SH-SY5Y (cell line): ENCODE measurements at regions not wholly inside any gene's neighbourhood (a gene's known extent, or its start where the extent isn't known, plus 50 kb on each side); places are given as distances from the start of the nearest gene placed in this dataset.

Experiments used
- GATA2 ChIP-seq: IDR thresholded peaks from 2 replicates; pipeline ENCODE4 v1.6.1; 2011; ENCODE audit warnings: mild to moderate bottlenecking, low read depth, low read length
- GATA3 ChIP-seq: IDR thresholded peaks from 2 replicates; pipeline ENCODE4 v1.6.1; 2011; ENCODE audit warnings: low read depth, mild to moderate bottlenecking, low read length, moderate library complexity

- no peak for TF ChIP-seq GATA2
- TF ChIP-seq GATA3 = no peak
Observed at GRCh38 chr11:26017903-26018302, 314.0 kb upstream of the ANO3 start.

GRCh38 chr11:26018336-26018735 is 313.6 kb upstream of the ANO3 start:
- TF ChIP-seq GATA3 (no peak), GATA2 (no peak)

- no peak for TF ChIP-seq GATA2
- TF ChIP-seq GATA3 = no peak
Observed at GRCh38 chr11:26019386-26019785, 312.5 kb upstream of the ANO3 start.

GRCh38 chr11:26021017-26021416 is 310.9 kb upstream of the ANO3 start:
- TF ChIP-seq GATA2 (no peak), GATA3 (no peak)

- TF ChIP-seq GATA2 (no peak), GATA3 (no peak)
Observed at GRCh38 chr11:26023057-26023456, 308.9 kb upstream of the ANO3 start.

GRCh38 chr11:26025676-26026075 is 306.3 kb upstream of the ANO3 start:
- TF ChIP-seq GATA3 (no peak), GATA2 (no peak)

- TF ChIP-seq GATA2 (no peak), GATA3 (no peak)
Observed at GRCh38 chr11:26026078-26026477, 305.9 kb upstream of the ANO3 start.

GRCh38 chr11:26027887-26028286 is 304.0 kb upstream of the ANO3 start:
- no peak for TF ChIP-seq GATA3
- no peak for TF ChIP-seq GATA2

GRCh38 chr11:26028393-26028911 is 303.5 kb upstream of the ANO3 start:
- TF ChIP-seq GATA2 (no peak), GATA3 (no peak)

- TF ChIP-seq GATA2 (no peak), GATA3 (no peak)
Observed at GRCh38 chr11:26030399-26030798, 301.5 kb upstream of the ANO3 start.

- TF ChIP-seq GATA3 (no peak), GATA2 (no peak)
Observed at GRCh38 chr11:26032241-26032640, 299.7 kb upstream of the ANO3 start.

- TF ChIP-seq GATA3 (no peak), GATA2 (no peak)
Observed at GRCh38 chr11:26035696-26036095, 296.2 kb upstream of the ANO3 start.

- TF ChIP-seq GATA3 (no peak), GATA2 (no peak)
Observed at GRCh38 chr11:26037716-26038115, 294.2 kb upstream of the ANO3 start.

GRCh38 chr11:26040339-26040738 is 291.6 kb upstream of the ANO3 start:
- TF ChIP-seq GATA2 (no peak), GATA3 (no peak)

- no peak for TF ChIP-seq GATA2
- no peak for TF ChIP-seq GATA3
Observed at GRCh38 chr11:26042113-26042512, 289.8 kb upstream of the ANO3 start.

- TF ChIP-seq GATA2 = no peak
- no peak for TF ChIP-seq GATA3
Observed at GRCh38 chr11:26043665-26044064, 288.3 kb upstream of the ANO3 start.
